HCT116 (cell line): ENCODE measurements at regions not wholly inside any gene's neighbourhood (a gene's known extent, or its start where the extent isn't known, plus 50 kb on each side); places are given as distances from the start of the nearest gene placed in this dataset.

ENCODE experiments used
- ATAC-seq: fragments of 200-7000 bp; cut with Tn5 transposase; 2 replicates; pipeline ENCODE4 v1.9.1; 2020; ENCODE audit warnings: mild to moderate bottlenecking, moderate library complexity
- BruUV-seq: library from RNA; stranded (reverse); fragments of 400-500 nt; replicated peaks from 2 replicates; lab custom pipeline; 2021; lab: Mats Ljungman, UMichigan
- CTCF ChIA-PET: fragments of 300-600 bp; sonication (Branson Sonifier 250); formaldehyde crosslinking; loops from one replicate; lab custom pipeline; 2021; ENCODE audit warnings: antibody characterized with exemption; lab: Charles Lee
- POLR2A ChIA-PET: fragments of 300-600, 350-600 bp; sonication (Branson Sonifier 250); formaldehyde crosslinking; loops from one replicate; lab custom pipeline; 2021; ENCODE audit warnings: antibody characterized with exemption; lab: Charles Lee
- RAD21 ChIA-PET, 2 experiments: fragments of 300-600 bp; sonication (Branson Sonifier 250); formaldehyde crosslinking; loops; one replicate each; lab custom pipeline; 2023; ENCODE audit warnings: low total read pairs in 2 of 2; ENCODE audit not compliant: uncharacterized antibody in 2 of 2, unreplicated experiment in 2 of 2, low non-redundant PET in 1 of 2; lab: Charles Lee
- DNase-seq: peaks from one replicate; pipeline ENCODE4 v3.0.0-alpha.2; 2010; ENCODE audit warnings: low read depth, low spot score
- H2AFZ ChIP-seq: fragments of 200-600 bp; shearing (Covaris generic), sonication (generic); 2 replicates; pipeline ENCODE4 v1.6.1; 2017; ENCODE audit warnings: low read depth, mixed run types, mixed read lengths, antibody characterized with exemption, low read length; ENCODE audit not compliant: poor library complexity, severe bottlenecking
- H3K27ac ChIP-seq: 2 replicates; pipeline ENCODE4 v1.5.1; 2012; ENCODE audit warnings: low read depth, low read length
- H3K27me3 ChIP-seq: fragments of 200-600 bp; sonication (generic); 2 replicates; pipeline ENCODE4 v1.6.1; 2016; ENCODE audit warnings: mixed run types, low read length, mixed read lengths; ENCODE audit not compliant: insufficient read depth
- H3K36me3 ChIP-seq, 2 experiments: fragments of 200-500 bp in 1 of 2; fragments of 200-600 bp in 1 of 2; sonication (Bioruptor generic) in 1 of 2; sonication (generic) in 1 of 2; 2 replicates each; pipeline versions ENCODE4 v1.5.1 to v1.6.1; 2014 to 2016; ENCODE audit warnings: low read length in 2 of 2, inconsistent platforms in 1 of 2, mixed read lengths in 1 of 2, mixed run types in 1 of 2; ENCODE audit not compliant: insufficient read depth in 2 of 2, control insufficient read depth in 1 of 2
- H3K4me1 ChIP-seq, 2 experiments: fragments of 200-600 bp in 1 of 2; sonication (generic) in 1 of 2; 2 replicates each; pipeline versions ENCODE4 v1.5.1 to v1.6.1; 2012 to 2017; ENCODE audit warnings: low read length in 2 of 2, inconsistent platforms in 1 of 2, mild to moderate bottlenecking in 1 of 2, mixed read lengths in 1 of 2, mixed run types in 1 of 2, moderate library complexity in 1 of 2; ENCODE audit not compliant: insufficient read depth in 2 of 2, control insufficient read depth in 1 of 2
- H3K4me2 ChIP-seq: fragments of 200-600 bp; sonication (generic); 2 replicates; pipeline ENCODE4 v1.6.1; 2017; ENCODE audit warnings: mixed run types, low read length, mixed read lengths
- H3K4me3 ChIP-seq, 2 experiments: fragments of 200-600 bp in 1 of 2; sonication (generic) in 1 of 2; replicated peaks in 1 of 2; 2 replicates each; pipeline ENCODE4 v1.5.1; 2011 to 2016; ENCODE audit warnings: low read length in 2 of 2, control low read depth in 1 of 2, low read depth in 1 of 2, mild to moderate bottlenecking in 1 of 2, mixed read lengths in 1 of 2, mixed run types in 1 of 2
- H3K79me2 ChIP-seq: fragments of 200-600 bp; sonication (generic); 2 replicates; pipeline ENCODE4 v1.6.1; 2017; ENCODE audit warnings: mild to moderate bottlenecking, mixed run types, low read length, moderate library complexity, mixed read lengths; ENCODE audit not compliant: insufficient read depth
- H3K9ac ChIP-seq: fragments of 200-600 bp; sonication (generic); 2 replicates; pipeline ENCODE4 v1.6.1; 2016; ENCODE audit warnings: low read length, mixed read lengths
- H3K9me2 ChIP-seq: fragments of 200-600 bp; sonication (generic), shearing (Covaris generic); 2 replicates; pipeline ENCODE4 v1.6.1; 2017; ENCODE audit warnings: mixed run types, mild to moderate bottlenecking, moderate library complexity; ENCODE audit not compliant: insufficient read depth
- H3K9me3 ChIP-seq, 2 experiments: fragments of 200-500 bp in 1 of 2; fragments of 200-600 bp in 1 of 2; sonication (Bioruptor generic) in 1 of 2; sonication (generic) in 1 of 2; 2 replicates each; pipeline ENCODE4 v1.6.1; 2014 to 2017; ENCODE audit warnings: low read length in 2 of 2, mixed read lengths in 2 of 2, inconsistent platforms in 1 of 2, low read depth in 1 of 2, mild to moderate bottlenecking in 1 of 2, mixed run types in 1 of 2, moderate library complexity in 1 of 2; ENCODE audit not compliant: control insufficient read depth in 1 of 2, insufficient read depth in 1 of 2
- H4K20me1 ChIP-seq: fragments of 200-600 bp; sonication (generic), shearing (Covaris generic); 2 replicates; pipeline ENCODE4 v1.6.1; 2017; ENCODE audit warnings: mixed run types, mild to moderate bottlenecking, moderate library complexity; ENCODE audit not compliant: insufficient read depth
- CBX3 ChIP-seq: IDR thresholded peaks from 2 replicates; pipeline ENCODE4 v1.6.1; 2012; ENCODE audit warnings: low read depth
- CEBPB ChIP-seq: IDR thresholded peaks from 2 replicates; pipeline ENCODE4 v1.6.1; 2012; ENCODE audit warnings: low read depth
- CTCF ChIP-seq, 3 experiments: fragments of 200-600 bp in 1 of 3; sonication (generic) in 1 of 3; IDR thresholded peaks in 2 of 3; conservative IDR thresholded peaks in 1 of 3; 2 replicates each; pipeline ENCODE4 v1.5.1; 2012 to 2017; ENCODE audit warnings: low read depth in 2 of 3, low read length in 2 of 3, antibody characterized with exemption in 1 of 3, borderline replicate concordance in 1 of 3, control low read depth in 1 of 3, mild to moderate bottlenecking in 1 of 3, mixed read lengths in 1 of 3, mixed run types in 1 of 3, moderate library complexity in 1 of 3; ENCODE audit not compliant: insufficient read depth in 1 of 3
- ELF1 ChIP-seq: IDR thresholded peaks from 2 replicates; pipeline ENCODE4 v1.6.1; 2012; ENCODE audit warnings: low read depth, borderline replicate concordance
- EZH2 ChIP-seq: fragments of 200-600 bp; sonication (generic); IDR thresholded peaks from 2 replicates; pipeline ENCODE4 v1.6.1; 2017; ENCODE audit warnings: antibody characterized with exemption, mixed run types
- FOSL1 ChIP-seq: IDR thresholded peaks from 2 replicates; pipeline ENCODE4 v1.6.1; 2012; ENCODE audit warnings: low read depth
- JUND ChIP-seq: IDR thresholded peaks from 2 replicates; pipeline ENCODE4 v1.6.1; 2012
- MAX ChIP-seq: IDR thresholded peaks from 2 replicates; pipeline ENCODE4 v1.6.1; 2012
- POLR2A ChIP-seq: IDR thresholded peaks from 2 replicates; pipeline ENCODE4 v1.7.0; 2011; ENCODE audit warnings: borderline replicate concordance; ENCODE audit not compliant: insufficient read depth, insufficient read length; ENCODE audit errors: extremely low read depth
- SIN3A ChIP-seq: IDR thresholded peaks from 2 replicates; pipeline ENCODE4 v1.6.1; 2012; ENCODE audit warnings: low read depth
- SRF ChIP-seq: IDR thresholded peaks from 2 replicates; pipeline ENCODE4 v1.6.1; 2012; ENCODE audit warnings: low read depth
- TCF7L2 ChIP-seq: IDR thresholded peaks from 2 replicates; pipeline ENCODE4 v1.7.0; 2011; ENCODE audit warnings: borderline replicate concordance, inconsistent platforms; ENCODE audit not compliant: insufficient read depth, insufficient read length; ENCODE audit errors: extremely low read depth
- YY1 ChIP-seq: IDR thresholded peaks from 2 replicates; pipeline ENCODE4 v1.6.1; 2011; ENCODE audit warnings: low read length, low read depth, moderate library complexity, mild to moderate bottlenecking; ENCODE audit not compliant: insufficient replicate concordance; ENCODE audit errors: extremely low read depth
- ZFX ChIP-seq: fragments of 450-650 bp; IDR thresholded peaks from 2 replicates; pipeline ENCODE4 v1.6.1; 2017
- ZNF274 ChIP-seq: fragments of 200-500 bp; sonication (Bioruptor generic); IDR thresholded peaks from 2 replicates; pipeline ENCODE4 v1.6.1; 2014; ENCODE audit warnings: mild to moderate bottlenecking, low read depth, low read length, inconsistent platforms
- intact Hi-C: fragments of 100-400 bp; cut with micrococcal nuclease; formaldehyde crosslinking; loops from 2 replicates; pipeline ENCODE4 v1.10.0; 2022
- TF ChIP-seq, protein P1 (sequence below): IDR thresholded peaks from 2 replicates; pipeline ENCODE4 v1.6.1; 2012
- TF ChIP-seq, protein P2 (sequence below): IDR thresholded peaks from 2 replicates; pipeline ENCODE4 v1.6.1; 2011; ENCODE audit warnings: mild to moderate bottlenecking, low read length, moderate library complexity; ENCODE audit not compliant: insufficient replicate concordance; ENCODE audit errors: extremely low read depth

GRCh38 chr10:64182671-64183070, 661.5 kb downstream of the REEP3 start (continued):
- TF ChIP-seq CTCF (IDR thresholded peaks at IDR 0.05 in 2 of 3, conservative IDR thresholded peaks at IDR 0.05 in 1 of 3; ENCODE audit: borderline replicate concordance in 1 of 3, insufficient read depth in 1 of 3, low read depth in 2 of 3, low read length in 2 of 3) (no peak), ELF1 (no peak), ZFX (no peak), TCF7L2 (no peak), SIN3A (no peak), SRF (no peak), MAX (no peak)
- TF ChIP-seq, protein P1, sequence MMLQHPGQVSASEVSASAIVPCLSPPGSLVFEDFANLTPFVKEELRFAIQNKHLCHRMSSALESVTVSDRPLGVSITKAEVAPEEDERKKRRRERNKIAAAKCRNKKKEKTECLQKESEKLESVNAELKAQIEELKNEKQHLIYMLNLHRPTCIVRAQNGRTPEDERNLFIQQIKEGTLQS = no peak

- TF ChIP-seq ZNF274 (no peak), JUND (no peak), YY1 (no peak), CBX3 (no peak), EZH2 (no peak), SIN3A (no peak), CTCF (IDR thresholded peaks at IDR 0.05 in 2 of 3, conservative IDR thresholded peaks at IDR 0.05 in 1 of 3; ENCODE audit: borderline replicate concordance in 1 of 3, insufficient read depth in 1 of 3, low read depth in 2 of 3, low read length in 2 of 3) (no peak), ELF1 (no peak), FOSL1 (no peak), CEBPB (no peak), POLR2A (no peak), SRF (no peak)
- TF ChIP-seq, protein P2, sequence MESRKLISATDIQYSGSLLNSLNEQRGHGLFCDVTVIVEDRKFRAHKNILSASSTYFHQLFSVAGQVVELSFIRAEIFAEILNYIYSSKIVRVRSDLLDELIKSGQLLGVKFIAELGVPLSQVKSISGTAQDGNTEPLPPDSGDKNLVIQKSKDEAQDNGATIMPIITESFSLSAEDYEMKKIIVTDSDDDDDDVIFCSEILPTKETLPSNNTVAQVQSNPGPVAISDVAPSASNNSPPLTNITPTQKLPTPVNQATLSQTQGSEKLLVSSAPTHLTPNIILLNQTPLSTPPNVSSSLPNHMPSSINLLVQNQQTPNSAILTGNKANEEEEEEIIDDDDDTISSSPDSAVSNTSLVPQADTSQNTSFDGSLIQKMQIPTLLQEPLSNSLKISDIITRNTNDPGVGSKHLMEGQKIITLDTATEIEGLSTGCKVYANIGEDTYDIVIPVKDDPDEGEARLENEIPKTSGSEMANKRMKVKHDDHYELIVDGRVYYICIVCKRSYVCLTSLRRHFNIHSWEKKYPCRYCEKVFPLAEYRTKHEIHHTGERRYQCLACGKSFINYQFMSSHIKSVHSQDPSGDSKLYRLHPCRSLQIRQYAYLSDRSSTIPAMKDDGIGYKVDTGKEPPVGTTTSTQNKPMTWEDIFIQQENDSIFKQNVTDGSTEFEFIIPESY = no peak
- TF ChIP-seq, protein P1 = no peak
- BruUV-seq = no TSS peak
- no peak for DNase-seq
- CTCF ChIA-PET = no interaction called here
- H3K4me1 ChIP-seq = no peaks in the 10 kb centered on the region
- intact Hi-C loops = no loop called here
- H2AFZ ChIP-seq = no peak overlapping the region
- no peaks in the 10 kb centered on the region for H3K36me3 ChIP-seq
- no peaks in the 10 kb centered on the region for H3K79me2 ChIP-seq
- no peaks in the 10 kb centered on the region for H3K27me3 ChIP-seq
- no peak overlapping the region for H3K9ac ChIP-seq
- H3K27ac ChIP-seq = no peak overlapping the region
- no peaks in the 10 kb centered on the region for H4K20me1 ChIP-seq
- H3K9me2 ChIP-seq = no peaks in the 10 kb centered on the region
- H3K4me2 ChIP-seq = no peak overlapping the region
- RAD21 ChIA-PET = no interaction called here
- no peaks in the 10 kb centered on the region for H3K9me3 ChIP-seq
- H3K4me3 ChIP-seq = no peak overlapping the region
- POLR2A ChIA-PET = no interaction called here
- no peak for ATAC-seq
Measured at GRCh38 chr10:64191286-64191685, 670.1 kb downstream of the REEP3 start.
